Thoracic aorta (tissue), 2 donors: ENCODE measurements at regions not wholly inside any gene's neighbourhood (a gene's known extent, or its start where the extent isn't known, plus 50 kb on each side); places are given as distances from the start of the nearest gene placed in this dataset.

Experiments used
- ATAC-seq: fragments of 150-250 bp; one replicate; pipeline ENCODE4 v1.8.0; 2017; ENCODE audit warnings: low read depth; ENCODE audit not compliant: insufficient number of reproducible peaks, low FRiP score
- DNase-seq: peaks from one replicate; pipeline ENCODE4 v3.0.0-alpha.2; 2020; ENCODE audit warnings: low spot score
- H3K27ac ChIP-seq, 2 donors: fragments of 200-600 bp; sonication (generic); 1 replicate in 1 of 2; 2 replicates in 1 of 2; pipeline ENCODE4 v1.5.1; 2016; ENCODE audit warnings: mild to moderate bottlenecking in 2 of 2, moderate library complexity in 2 of 2
- H3K27me3 ChIP-seq: fragments of 200-600 bp; sonication (generic); replicated peaks from 2 replicates; pipeline ENCODE4 v1.6.0; 2016; ENCODE audit warnings: mild to moderate bottlenecking; ENCODE audit not compliant: insufficient read depth
- H3K36me3 ChIP-seq: fragments of 200-600 bp; sonication (generic); one replicate; pipeline ENCODE4 v1.5.1; 2016
- H3K4me1 ChIP-seq, 2 donors: fragments of 200-600 bp; sonication (generic); 1 replicate in 1 of 2; 2 replicates in 1 of 2; pipeline versions ENCODE4 v1.5.1 to v1.6.0; 2016; ENCODE audit warnings: low read depth in 2 of 2, mild to moderate bottlenecking in 1 of 2; ENCODE audit not compliant: control insufficient read depth in 1 of 2
- H3K4me3 ChIP-seq: fragments of 200-600 bp; sonication (generic); 2 replicates; pipeline ENCODE4 v1.5.1; 2016; ENCODE audit warnings: mild to moderate bottlenecking
- H3K9me3 ChIP-seq: fragments of 200-600 bp; sonication (generic); 2 replicates; pipeline ENCODE4 v1.5.1; 2016
- TF ChIP-seq, protein P1 (sequence below): fragments of 200-600 bp; sonication (generic); IDR thresholded peaks from one replicate; pipeline ENCODE4 v1.5.1; 2019; ENCODE audit warnings: antibody characterized with exemption

DNA sequence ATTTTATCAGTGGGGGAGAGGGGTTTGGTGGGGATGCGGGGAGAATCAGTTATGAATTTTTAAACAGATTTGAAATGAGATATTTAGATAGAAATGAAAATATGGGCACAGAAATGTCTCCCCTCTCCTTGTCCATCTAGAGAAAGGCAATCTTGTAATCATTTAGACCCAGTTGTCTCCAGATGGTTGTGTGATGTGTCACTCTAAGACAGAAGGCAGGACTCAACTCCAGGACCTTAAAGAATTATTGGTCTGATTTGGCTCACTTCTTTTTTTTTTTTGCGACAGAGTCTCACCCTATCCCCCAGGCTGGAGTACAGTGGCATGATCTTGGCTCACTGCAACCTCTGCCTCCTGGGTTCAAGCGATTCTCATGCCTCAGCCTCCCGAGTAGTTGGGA, 77.2 kb downstream of the EOMES start:
- no peaks in the 10 kb centered on the region for H3K4me1 ChIP-seq
- ATAC-seq, result no peak
- H3K9me3 ChIP-seq, result no peaks in the 10 kb centered on the region
- TF ChIP-seq, protein P1, sequence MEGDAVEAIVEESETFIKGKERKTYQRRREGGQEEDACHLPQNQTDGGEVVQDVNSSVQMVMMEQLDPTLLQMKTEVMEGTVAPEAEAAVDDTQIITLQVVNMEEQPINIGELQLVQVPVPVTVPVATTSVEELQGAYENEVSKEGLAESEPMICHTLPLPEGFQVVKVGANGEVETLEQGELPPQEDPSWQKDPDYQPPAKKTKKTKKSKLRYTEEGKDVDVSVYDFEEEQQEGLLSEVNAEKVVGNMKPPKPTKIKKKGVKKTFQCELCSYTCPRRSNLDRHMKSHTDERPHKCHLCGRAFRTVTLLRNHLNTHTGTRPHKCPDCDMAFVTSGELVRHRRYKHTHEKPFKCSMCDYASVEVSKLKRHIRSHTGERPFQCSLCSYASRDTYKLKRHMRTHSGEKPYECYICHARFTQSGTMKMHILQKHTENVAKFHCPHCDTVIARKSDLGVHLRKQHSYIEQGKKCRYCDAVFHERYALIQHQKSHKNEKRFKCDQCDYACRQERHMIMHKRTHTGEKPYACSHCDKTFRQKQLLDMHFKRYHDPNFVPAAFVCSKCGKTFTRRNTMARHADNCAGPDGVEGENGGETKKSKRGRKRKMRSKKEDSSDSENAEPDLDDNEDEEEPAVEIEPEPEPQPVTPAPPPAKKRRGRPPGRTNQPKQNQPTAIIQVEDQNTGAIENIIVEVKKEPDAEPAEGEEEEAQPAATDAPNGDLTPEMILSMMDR, result no peak
- H3K27me3 ChIP-seq, result no peaks in the 10 kb centered on the region
- no peaks in the 10 kb centered on the region for H3K36me3 ChIP-seq
- H3K27ac ChIP-seq, result no peak overlapping the region
- DNase-seq, result no peak
- no peak overlapping the region for H3K4me3 ChIP-seq

DNA sequence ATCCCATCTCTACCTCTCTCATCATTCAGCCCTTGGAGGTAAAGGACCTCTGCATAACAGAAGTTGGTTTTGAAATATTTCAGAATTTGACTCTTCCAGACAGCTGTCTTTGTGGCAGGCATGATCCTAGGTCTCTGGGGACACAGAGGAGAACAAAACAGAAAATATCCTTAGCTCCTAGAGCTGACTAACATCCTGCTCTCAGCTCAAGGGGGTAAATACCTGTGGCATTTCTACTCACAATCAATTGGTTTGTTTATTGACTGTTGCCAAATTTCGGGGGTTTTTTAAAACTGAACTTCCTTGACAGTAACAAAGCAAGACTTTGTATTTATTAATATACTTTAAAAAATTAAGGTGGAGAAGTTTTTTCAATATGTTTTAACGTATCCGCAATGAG, 78.8 kb downstream of the EOMES start:
- Histone ChIP-seq H3K27me3 (no peaks in the 10 kb centered on the region), H3K27ac (no peak overlapping the region), H3K4me3 (no peak overlapping the region), H3K9me3 (no peaks in the 10 kb centered on the region), H3K36me3 (no peaks in the 10 kb centered on the region), H3K4me1 (peaks cover 0 to 12% of the 10 kb centered on the region in 2 donors)
- no peak for DNase-seq
- ATAC-seq, result no peak
- TF ChIP-seq, protein P1, result no peak

DNA sequence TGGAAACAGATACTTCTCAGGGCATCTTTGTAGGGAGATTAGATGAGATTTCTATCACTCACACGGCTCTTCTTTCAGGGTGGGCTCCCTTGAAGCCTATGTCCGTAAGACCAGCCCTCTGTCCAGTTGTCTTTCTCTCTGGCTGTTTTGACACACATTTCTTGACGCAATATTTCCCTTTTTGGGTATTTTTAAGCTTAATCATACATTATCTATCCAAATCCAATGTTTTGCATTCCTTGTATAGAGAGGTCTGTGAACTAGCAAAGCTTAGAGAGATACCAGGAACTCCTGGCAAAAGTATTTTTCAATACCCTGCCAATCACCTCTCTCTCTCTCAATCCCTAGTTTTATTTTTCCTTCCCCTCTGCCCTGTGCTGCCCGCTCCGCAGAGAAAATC, 79.3 kb downstream of the EOMES start:
- Histone ChIP-seq H3K4me3 (no peak overlapping the region), H3K27ac (no peak overlapping the region), H3K4me1 (peaks cover 0 to 17% of the 10 kb centered on the region in 2 donors), H3K27me3 (no peaks in the 10 kb centered on the region), H3K9me3 (no peaks in the 10 kb centered on the region), H3K36me3 (no peaks in the 10 kb centered on the region)
- DNase-seq, result no peak
- no peak for ATAC-seq
- TF ChIP-seq, protein P1, result no peak

DNA sequence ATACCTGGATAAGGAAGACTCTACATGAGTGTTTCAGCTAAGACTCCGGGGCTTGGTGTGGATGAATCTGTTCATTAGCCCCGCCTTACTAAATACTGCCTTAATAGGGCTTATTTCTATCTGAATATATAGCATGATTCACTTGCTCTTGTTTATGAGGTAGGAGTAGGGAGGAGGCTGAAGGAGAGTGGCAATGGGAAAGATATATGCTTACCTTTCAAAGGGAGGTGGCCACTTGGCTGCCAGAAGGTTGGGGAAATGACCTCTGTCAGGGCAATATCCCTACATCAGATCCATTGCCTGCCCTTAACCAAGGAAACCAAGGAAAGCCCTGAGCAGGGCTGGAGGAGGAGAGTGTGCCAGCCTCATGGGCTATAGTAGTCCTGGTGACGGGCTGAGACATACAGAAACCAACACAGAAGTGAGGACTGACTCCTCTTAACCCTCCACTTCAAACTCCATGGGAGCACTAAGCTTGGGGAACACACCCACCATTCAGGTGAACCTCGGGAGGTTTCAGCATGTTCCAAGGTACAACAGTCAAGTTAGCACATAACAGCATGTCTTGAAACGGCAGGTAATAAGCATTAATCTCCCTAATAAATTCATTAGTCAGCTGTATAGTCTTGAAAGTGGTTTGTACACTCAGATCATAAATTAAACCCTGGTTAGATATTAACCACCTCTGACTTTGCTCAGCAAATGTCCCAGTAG, 80.1 kb downstream of the EOMES start:
- TF ChIP-seq, protein P1, result no peak
- Histone ChIP-seq H3K27ac (no peak overlapping the region), H3K4me1 (peaks cover 0 to 22% of the 10 kb centered on the region in 2 donors), H3K27me3 (no peaks in the 10 kb centered on the region), H3K36me3 (no peaks in the 10 kb centered on the region), H3K4me3 (no peak overlapping the region), H3K9me3 (no peaks in the 10 kb centered on the region)
- no peak for ATAC-seq
- DNase-seq, result no peak

DNA sequence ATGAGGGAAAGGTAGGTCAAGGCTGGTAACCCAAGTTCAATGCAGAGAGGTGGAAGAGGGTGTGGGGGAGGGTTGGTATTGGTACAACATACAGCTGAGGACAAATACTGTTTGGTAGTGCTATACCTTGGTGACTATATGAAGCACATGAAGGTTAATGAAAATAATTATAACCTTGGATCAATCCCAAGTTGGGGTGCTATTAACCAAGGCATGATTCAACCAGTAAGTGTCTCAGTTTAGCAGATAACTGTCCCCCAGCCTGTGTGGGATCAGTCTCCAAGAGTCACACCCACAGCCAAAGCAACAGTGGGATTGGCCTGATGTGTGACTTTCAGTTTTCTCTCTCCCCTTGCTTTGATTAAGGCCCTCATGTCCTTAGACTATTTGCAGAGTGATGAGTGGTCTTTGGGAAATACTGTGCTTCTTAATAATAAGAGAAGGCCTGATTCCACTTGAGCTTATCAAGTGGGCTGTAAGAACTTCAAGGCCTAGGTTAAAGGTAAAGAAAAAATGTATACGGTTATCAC, 80.8 kb downstream of the EOMES start:
- no peak overlapping the region for H3K27ac ChIP-seq
- TF ChIP-seq, protein P1, result no peak
- no peak for DNase-seq

More for the DNA sequence above, 80.8 kb downstream of the EOMES start:
- no peaks in the 10 kb centered on the region for H3K36me3 ChIP-seq
- peaks cover 0 to 29% of the 10 kb centered on the region in 2 donors for H3K4me1 ChIP-seq
- no peaks in the 10 kb centered on the region for H3K9me3 ChIP-seq
- no peak for ATAC-seq
- H3K4me3 ChIP-seq, result no peak overlapping the region
- no peaks in the 10 kb centered on the region for H3K27me3 ChIP-seq
